Transverse colon (tissue), 4 donors: ENCODE measurements at regions not wholly inside any gene's neighbourhood (a gene's known extent, or its start where the extent isn't known, plus 50 kb on each side); places are given as distances from the start of the nearest gene placed in this dataset.

Experiments used
- DNase-seq: peaks from one replicate; pipeline ENCODE4 v3.0.0-alpha.2; 2019
- H3K27ac ChIP-seq, 4 donors: fragments of 200-600 bp; sonication (generic); 2 replicates each; pipeline ENCODE4 v1.5.1; 2016 to 2018; ENCODE audit warnings: inconsistent platforms in 4 of 4
- H3K27me3 ChIP-seq: fragments of 200-600 bp; sonication (generic); 2 replicates; pipeline ENCODE4 v1.5.1; 2017; ENCODE audit warnings: inconsistent platforms
- H3K36me3 ChIP-seq, 4 donors: fragments of 200-600 bp; sonication (generic); 2 replicates each; pipeline ENCODE4 v1.5.1; 2017 to 2019; ENCODE audit warnings: inconsistent platforms in 4 of 4
- H3K4me1 ChIP-seq, 4 donors: fragments of 200-600 bp; sonication (generic); 2 replicates each; pipeline ENCODE4 v1.5.1; 2017 to 2020; ENCODE audit warnings: inconsistent platforms in 4 of 4
- H3K4me3 ChIP-seq, 4 donors: fragments of 200-600 bp; sonication (generic); 1 replicate in 1 of 4; 2 replicates in 3 of 4; pipeline versions ENCODE4 v1.5.1 to v1.6.1; 2017 to 2019; ENCODE audit warnings: inconsistent platforms in 4 of 4
- H3K9me3 ChIP-seq, 2 donors: fragments of 200-600 bp; sonication (generic); 2 replicates each; pipeline ENCODE4 v1.5.1; 2017 to 2019; ENCODE audit warnings: inconsistent platforms in 2 of 2
- CTCF ChIP-seq, 5 experiments: fragments of 200-600 bp in 3 of 5; fragments of 450-650 bp in 2 of 5; sonication (generic) in 3 of 5; IDR thresholded peaks; 1 replicate in 2 of 5; 2 replicates in 3 of 5; pipeline ENCODE4 v1.5.1; 2016 to 2017; ENCODE audit warnings: antibody characterized with exemption in 5 of 5, inconsistent platforms in 3 of 5, mild to moderate bottlenecking in 2 of 5, moderate library complexity in 1 of 5
- EP300 ChIP-seq: sonication (generic); formaldehyde crosslinking; IDR thresholded peaks from one replicate; pipeline ENCODE4 v1.6.1; 2017; ENCODE audit warnings: antibody characterized with exemption, low read depth
- POLR2A ChIP-seq: fragments of 450-650 bp; IDR thresholded peaks from one replicate; pipeline ENCODE4 v1.6.1; 2016; ENCODE audit warnings: antibody characterized with exemption, mild to moderate bottlenecking, moderate library complexity
- POLR2AphosphoS5 ChIP-seq, 3 donors: sonication (generic); formaldehyde crosslinking; IDR thresholded peaks; one replicate each; pipeline ENCODE4 v1.6.1; 2016; ENCODE audit warnings: antibody characterized with exemption in 3 of 3
- WGBS, 2 donors: methylation state at CpG; one replicate each; pipeline ENCODE4 v1.1.5; 2018; ENCODE audit warnings: low coverage in 1 of 2; 5-methylcytosine and 5-hydroxymethylcytosine counted together
- in situ Hi-C, 4 donors: fragments of 200-750 bp; cut with MboI; loops; one replicate each; pipeline versions ENCODE4 v1.15.0 to v1.15.1; 2017; ENCODE audit warnings: low sequenced_read_pairs in 3 of 4, low pct_ligation_motif_present in 1 of 4, low pct_unique_long_range_greater_than_20kb in 1 of 4
- intact Hi-C: fragments of 100-400 bp; cut with DNase I; formaldehyde crosslinking; loops from one replicate; pipeline ENCODE4 v1.15.1; 2023; ENCODE audit warnings: low total_unique reads

DNA sequence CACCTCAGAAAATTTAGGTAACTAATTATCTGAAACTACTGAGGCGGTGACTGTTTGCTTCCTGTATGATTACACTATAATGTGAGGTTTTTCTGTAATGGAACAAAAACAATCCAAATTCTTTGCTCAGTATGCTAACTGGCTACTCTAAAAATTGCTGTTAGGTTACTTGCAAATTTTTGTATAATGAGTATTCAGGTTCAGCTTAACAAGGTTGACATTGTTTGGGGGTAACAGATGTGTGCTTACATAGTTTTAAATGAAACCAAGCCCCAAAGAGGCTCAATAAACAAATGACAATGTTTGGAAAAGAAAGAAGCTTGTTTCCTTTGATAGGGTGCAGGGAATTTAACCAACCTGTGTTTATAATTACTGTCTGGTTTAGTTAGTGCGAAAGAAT lies 414.5 kb upstream of the MDFIC2 start:
- 83 to 89% methylated on average over 2 of the region's 2 CpGs for WGBS, 2 donors
- TF ChIP-seq POLR2A = no peak
- no peak for TF ChIP-seq POLR2AphosphoS5 (IDR thresholded peaks at IDR 0.05)
- TF ChIP-seq CTCF (IDR thresholded peaks at IDR 0.05) = no peak
- no peak for TF ChIP-seq EP300
- no peak overlapping the region for H3K27ac ChIP-seq

DNA sequence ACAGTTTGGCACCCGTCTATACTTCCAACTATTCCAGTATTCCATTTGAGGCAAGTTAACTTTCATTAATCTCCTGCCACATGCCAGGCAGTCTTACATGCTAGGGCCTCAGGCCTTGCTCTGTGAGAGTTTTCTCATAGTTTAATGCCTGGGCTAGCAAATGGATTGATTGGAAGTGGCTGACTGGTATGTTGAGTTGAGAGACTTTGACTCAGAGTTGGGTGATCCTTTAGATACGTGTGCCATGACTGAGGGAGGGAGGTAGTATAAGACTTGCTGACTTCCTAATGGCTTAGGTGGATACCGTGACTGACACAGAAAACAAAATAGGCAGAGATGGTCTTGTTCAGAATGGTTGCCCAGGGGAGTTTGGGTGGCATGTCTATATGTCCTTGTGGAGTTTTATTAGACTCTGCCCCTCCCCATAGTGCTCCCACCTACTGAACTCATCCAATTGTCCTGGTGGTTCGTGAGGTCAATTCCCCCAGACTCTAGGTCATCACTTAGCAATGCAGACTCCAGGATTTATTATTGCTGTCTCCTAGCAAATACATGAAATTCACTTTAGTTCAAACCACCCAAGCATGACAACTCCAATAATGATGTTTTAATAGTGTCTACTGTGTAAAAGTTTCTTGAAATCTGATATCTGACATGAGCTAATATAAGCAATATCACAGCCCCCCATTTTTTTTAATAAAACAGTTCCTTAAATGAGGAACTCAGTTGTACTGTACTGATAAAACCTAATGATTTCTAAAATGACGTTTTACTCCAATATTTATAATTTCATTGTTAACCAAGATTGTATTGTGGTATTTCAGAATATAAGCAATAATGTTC lies 413.9 kb upstream of the MDFIC2 start:
- no peak for TF ChIP-seq POLR2A
- no peak for TF ChIP-seq CTCF (IDR thresholded peaks at IDR 0.05)
- TF ChIP-seq EP300 = no peak
- TF ChIP-seq POLR2AphosphoS5 (IDR thresholded peaks at IDR 0.05) = no peak
- no peaks in the 10 kb centered on the region for H3K9me3 ChIP-seq
- intact Hi-C loops = no loop called here
- no peaks in the 10 kb centered on the region for H3K27me3 ChIP-seq
- in situ Hi-C loops = no loop called here
- H3K36me3 ChIP-seq = no peaks in the 10 kb centered on the region
- no peak for DNase-seq
- 70 to 77% methylated on average over 2 to 5 of the region's 5 CpGs for WGBS, 2 donors
- H3K4me1 ChIP-seq = no peaks in the 10 kb centered on the region
- no peak overlapping the region for H3K27ac ChIP-seq
- no peak overlapping the region for H3K4me3 ChIP-seq

More for the DNA sequence above, 414.5 kb upstream of the MDFIC2 start:
- no peaks in the 10 kb centered on the region for H3K27me3 ChIP-seq
- DNase-seq = no peak
- in situ Hi-C loops (no loop called here), intact Hi-C loops (no loop called here)
- no peaks in the 10 kb centered on the region for H3K9me3 ChIP-seq
- no peaks in the 10 kb centered on the region for H3K4me1 ChIP-seq
- H3K36me3 ChIP-seq = no peaks in the 10 kb centered on the region
- H3K4me3 ChIP-seq = no peak overlapping the region

DNA sequence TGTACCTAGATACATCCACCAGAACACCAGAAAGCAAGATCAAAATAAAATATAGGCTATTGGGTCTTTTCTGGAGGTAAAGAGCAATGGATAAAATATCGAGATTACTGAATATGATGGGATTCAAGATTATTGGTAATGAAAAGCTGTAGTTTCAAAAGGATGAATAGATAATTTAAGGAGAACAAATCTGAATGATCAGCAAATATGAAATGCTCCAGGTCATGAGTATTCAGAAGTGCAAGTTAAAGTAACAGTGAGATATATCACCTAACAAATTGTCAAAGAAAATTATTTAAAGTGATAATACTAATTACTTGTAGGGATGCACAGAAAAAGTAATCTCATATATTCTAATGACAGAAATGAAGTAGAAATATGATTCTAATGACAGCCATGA lies 409.6 kb upstream of the MDFIC2 start:
- Histone ChIP-seq H3K36me3 (no peaks in the 10 kb centered on the region), H3K27me3 (no peaks in the 10 kb centered on the region), H3K27ac (no peak overlapping the region), H3K9me3 (no peaks in the 10 kb centered on the region), H3K4me1 (no peaks in the 10 kb centered on the region), H3K4me3 (no peak overlapping the region)
- TF ChIP-seq POLR2A (no peak), EP300 (no peak), POLR2AphosphoS5 (IDR thresholded peaks at IDR 0.05) (no peak), CTCF (IDR thresholded peaks at IDR 0.05) (no peak)
- intact Hi-C loops = no loop called here
- no peak for DNase-seq
- WGBS, 2 donors = 68 to 97% methylated on average over 1 of the region's 1 CpG
- in situ Hi-C loops = loop anchor here in 1 of 4 donors (25.0 kb wide), 1 partner anchor 865 kb away; the partner anchor contains the start of gene FOXP1

- H3K27ac ChIP-seq = no peak overlapping the region
- H3K36me3 ChIP-seq = no peaks in the 10 kb centered on the region
- H3K27me3 ChIP-seq = no peaks in the 10 kb centered on the region
- 21 to 25% methylated on average over 4 of the region's 4 CpGs for WGBS, 2 donors
- intact Hi-C loops = loop anchor here (10.0 kb wide), 1 partner anchor 588 kb away; no protein-coding TSS in a partner anchor
- no peaks in the 10 kb centered on the region for H3K4me1 ChIP-seq
- DNase-seq = no peak
- peaks cover 11 to 14% of the 10 kb centered on the region in 2 donors for H3K9me3 ChIP-seq
- no peak overlapping the region for H3K4me3 ChIP-seq
- in situ Hi-C loops = loop anchor here in 1 of 4 donors (25.0 kb wide), 1 partner anchor 870 kb away; the partner anchor contains the start of gene FOXP1
- TF ChIP-seq CTCF (IDR thresholded peaks at IDR 0.05) = peak in 2 of 5 experiments; percentile 21 to 24
- TF ChIP-seq POLR2A = no peak
- no peak for TF ChIP-seq EP300
- TF ChIP-seq POLR2AphosphoS5 (IDR thresholded peaks at IDR 0.05) = peak in 1 of 3 donors; percentile 25
Observed at GRCh38 chr3:70716832-70717231, 404.4 kb upstream of the MDFIC2 start.
